ENCODE measurements at regions not wholly inside any gene's neighbourhood (a gene's known extent, or its start where the extent isn't known, plus 50 kb on each side); places are given as distances from the start of the nearest gene placed in this dataset.
"Not testable (repeated sequence)": the region's sequence is repeated elsewhere in the genome, so short reads cannot be mapped to it uniquely, and the experiment has no call there.

DNA sequence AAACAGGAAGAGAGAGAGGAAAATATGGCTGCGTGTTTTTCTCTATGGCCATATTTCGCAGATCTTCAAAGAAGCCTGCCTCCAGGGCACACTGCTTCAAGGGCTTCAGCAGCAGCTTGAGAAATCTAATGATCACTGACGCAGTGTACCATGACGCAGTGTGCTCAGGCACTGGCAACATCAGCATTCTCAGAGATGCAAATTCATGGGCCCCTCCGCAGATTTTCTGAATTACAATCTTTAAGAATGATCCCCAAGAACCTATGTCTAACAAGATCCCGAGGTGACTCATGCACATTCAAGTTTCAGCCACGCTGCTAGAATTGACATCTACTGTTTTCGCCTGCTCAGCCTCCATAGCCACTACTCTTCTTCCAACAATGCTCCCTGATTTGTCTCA lies 143.9 kb upstream of the ZNF366 start:
- no peak for DNase-seq (ENCODE audit: low read depth)

- no peak for DNase-seq (ENCODE audit: low read depth)
Measured at GRCh38 chr5:72649449-72649848, 142.2 kb upstream of the ZNF366 start.

DNA sequence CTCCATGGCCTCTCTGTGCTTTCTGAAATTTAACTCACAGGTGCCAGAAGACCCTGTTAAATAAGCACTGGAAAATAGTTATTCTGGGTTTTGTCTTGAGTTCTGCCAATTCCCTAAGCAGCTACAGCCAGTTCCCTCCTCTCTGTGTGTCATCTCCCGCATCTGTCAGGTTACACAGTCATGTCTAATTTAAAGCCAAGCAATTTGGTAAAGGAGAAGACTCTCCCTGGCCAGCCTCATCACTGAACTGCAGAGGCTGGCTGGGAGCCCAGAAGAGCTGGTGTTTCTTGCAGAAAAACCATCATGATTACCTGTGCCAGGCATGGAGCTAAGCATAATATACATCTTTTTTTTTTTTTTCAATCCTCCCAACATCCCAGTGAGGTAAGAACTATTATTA lies 141.3 kb upstream of the ZNF366 start:
- no peak for DNase-seq (ENCODE audit: low read depth)

DNA sequence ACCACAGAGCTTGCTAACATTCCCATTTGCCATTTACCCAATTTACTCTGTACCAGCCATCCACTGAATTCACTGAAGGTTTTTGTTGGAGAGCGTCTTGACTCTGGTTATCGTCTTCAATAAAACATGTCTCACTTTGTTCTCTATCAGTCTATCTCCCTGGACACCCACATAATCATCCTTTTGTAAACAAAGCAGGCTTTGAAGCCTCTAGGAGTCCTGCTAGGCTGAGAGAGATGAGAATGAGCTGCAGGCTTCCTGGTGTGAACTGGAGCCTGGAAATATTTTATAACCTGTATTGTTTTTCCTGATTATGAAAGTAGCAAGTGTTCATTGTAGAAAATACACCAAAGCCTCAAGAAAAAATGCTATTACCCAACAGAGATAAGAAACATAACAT lies 140.6 kb upstream of the ZNF366 start:
- DNase-seq (ENCODE audit: low read depth): no peak

- DNase-seq (ENCODE audit: low read depth): no peak
Measured at GRCh38 chr5:72646246-72646866, 139.1 kb upstream of the ZNF366 start.

GRCh38 chr5:72645064-72645846 lies 138.0 kb upstream of the ZNF366 start:
- no peak for DNase-seq (ENCODE audit: low read depth)

- no peak for DNase-seq (ENCODE audit: low read depth)
Measured at GRCh38 chr5:72644296-72644695, 137.1 kb upstream of the ZNF366 start.

GRCh38 chr5:72641164-72641563 lies 134.0 kb upstream of the ZNF366 start:
- DNase-seq (ENCODE audit: low read depth): no peak

DNA sequence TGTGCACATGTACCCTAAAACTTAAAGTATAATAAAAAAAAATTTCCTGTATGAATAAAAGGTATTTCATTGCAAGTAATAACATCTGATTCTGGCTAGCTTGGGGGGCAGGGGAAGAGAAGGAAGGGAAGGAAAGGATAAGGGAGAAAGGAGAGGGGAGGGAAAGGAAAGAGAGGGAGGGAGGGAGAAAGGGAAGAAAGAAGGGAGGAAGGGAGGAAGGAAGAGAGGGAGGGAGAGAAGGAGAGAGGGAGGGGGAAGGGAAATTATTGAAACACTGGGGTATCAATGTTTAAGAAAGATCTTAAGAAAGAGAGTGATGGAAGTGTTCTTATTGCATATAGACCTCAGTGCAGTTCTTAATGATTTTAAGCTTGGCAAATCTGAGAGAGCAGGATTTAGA lies 129.8 kb upstream of the ZNF366 start:
- no peak for DNase-seq (ENCODE audit: low read depth)

DNA sequence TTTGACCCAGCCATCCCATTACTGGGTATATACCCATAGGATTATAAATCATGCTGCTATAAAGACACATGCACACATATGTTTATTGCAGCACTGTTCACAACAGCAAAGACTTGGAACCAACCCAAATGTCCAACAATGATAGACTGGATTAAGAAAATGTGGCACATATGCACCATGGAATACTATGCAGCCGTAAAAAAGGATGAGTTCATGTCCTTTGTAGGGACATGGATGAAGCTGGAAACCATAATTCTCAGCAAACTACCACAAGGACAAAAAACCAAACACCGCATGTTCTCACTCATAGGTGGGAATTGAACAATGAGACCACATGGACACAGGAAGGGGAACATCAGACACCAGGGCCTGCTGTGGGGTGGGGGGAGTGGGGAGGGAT lies 129.4 kb upstream of the ZNF366 start:
- not testable (repeated sequence) for DNase-seq (ENCODE audit: low read depth)

DNA sequence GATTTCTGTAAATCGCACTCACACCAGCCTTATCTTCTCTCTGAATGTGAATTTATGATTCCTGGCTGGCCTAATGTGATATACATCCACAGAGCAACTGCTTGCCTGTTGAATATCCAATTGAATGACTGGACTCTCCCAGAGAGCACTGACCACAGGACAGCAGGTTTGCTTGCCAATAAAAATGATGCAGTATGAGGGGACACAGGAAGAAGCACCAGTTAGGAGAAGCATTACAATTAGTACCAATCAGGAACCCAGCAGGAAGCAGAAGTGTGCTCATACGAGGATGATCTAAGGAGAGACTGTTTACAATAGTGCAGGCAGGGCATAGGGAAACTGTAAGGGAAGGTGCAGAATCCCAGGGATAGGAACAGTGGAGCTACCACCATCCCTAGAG lies 127.2 kb upstream of the ZNF366 start:
- no peak for DNase-seq (ENCODE audit: low read depth)

DNA sequence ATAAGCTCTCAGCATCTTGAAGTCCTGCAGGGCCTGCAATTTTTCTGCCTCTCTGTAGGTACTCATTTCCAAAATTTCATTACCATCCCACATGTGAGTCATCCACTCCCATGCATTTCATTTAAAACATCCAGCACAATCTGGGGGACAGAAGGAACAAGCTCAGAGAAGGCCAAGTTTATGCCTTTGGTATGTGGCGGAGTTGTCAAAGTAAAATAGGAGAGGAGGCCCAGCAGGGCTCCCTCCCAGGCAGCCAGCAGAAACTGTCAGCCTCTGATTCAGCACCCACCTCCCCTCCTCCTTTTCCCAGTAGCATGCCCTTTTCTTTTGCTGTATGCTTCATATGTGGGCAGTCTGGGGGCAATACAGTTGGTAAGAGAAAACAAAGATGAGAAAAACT lies 126.4 kb upstream of the ZNF366 start:
- DNase-seq (ENCODE audit: low read depth): no peak

- DNase-seq (ENCODE audit: low read depth): no peak
Measured at GRCh38 chr5:72633041-72633445, 125.8 kb upstream of the ZNF366 start.

- DNase-seq (ENCODE audit: low read depth): no peak
Measured at GRCh38 chr5:72630721-72631120, 123.5 kb upstream of the ZNF366 start.

DNA sequence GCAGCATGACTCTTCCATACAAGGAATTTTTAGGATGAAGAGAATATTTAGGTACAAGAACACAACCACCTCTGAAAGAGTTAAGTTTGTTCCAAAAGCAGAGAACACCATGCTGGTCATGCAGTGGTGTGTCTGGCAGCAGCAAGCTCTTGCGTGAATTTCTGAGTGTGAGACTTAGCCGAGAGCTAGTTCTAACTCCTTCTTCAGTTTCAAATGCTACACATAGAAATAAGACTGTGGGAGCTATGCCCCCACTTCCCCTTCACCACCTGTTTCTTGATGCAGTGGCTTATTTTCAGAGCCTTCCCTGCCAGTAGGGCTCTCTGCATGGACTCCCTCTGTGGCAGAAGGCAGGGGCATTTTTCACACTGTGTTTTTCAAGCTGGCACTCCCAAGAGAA lies 122.9 kb upstream of the ZNF366 start:
- DNase-seq (ENCODE audit: low read depth): no peak

DNA sequence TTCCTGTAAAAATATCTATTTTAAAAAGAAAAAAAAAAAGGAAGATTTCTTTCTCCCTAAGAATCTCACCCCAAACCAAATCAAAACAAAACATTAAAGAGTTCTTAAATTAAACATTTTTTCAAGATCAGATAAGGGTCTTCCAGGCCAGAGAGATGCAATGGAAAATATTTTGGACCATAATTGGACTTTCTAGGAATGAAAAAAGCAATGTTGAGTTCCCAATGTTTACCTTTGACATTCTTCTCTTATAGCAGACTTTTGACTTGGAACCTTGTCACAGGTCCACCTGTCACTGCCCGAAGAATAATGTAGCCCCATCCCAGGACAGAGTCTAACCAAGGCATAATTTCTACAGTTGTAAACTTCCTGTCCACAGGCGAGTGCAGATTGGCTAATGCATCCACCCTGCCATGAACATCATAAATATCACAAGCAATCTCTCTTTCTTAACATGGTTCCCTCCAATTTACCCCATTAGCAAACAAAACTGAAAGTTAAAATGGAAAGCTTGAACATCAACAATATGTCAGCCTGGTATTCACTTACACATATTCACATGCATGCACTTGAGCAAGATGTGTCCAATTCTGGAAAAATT lies 121.7 kb upstream of the ZNF366 start:
- DNase-seq (ENCODE audit: low read depth): no peak

DNA sequence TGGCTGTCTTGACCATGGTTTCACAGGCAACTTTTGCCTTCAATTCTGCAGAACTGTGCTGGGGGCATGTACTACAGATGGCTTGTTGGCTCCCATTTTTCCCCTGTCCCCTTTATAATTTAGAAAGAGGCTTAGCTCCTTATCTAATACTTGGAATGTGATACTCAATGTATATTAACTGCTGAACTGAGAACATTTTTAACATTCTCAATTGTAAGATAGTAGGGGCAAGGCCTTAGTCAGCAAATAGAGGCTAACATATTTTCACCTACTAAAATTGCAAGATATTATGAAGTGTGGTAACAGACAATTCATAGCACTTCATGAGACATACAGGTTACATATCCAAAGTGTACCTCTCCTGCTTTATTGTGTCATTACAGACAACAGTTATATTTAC lies 118.1 kb upstream of the ZNF366 start:
- DNase-seq (ENCODE audit: low read depth): no peak

DNA sequence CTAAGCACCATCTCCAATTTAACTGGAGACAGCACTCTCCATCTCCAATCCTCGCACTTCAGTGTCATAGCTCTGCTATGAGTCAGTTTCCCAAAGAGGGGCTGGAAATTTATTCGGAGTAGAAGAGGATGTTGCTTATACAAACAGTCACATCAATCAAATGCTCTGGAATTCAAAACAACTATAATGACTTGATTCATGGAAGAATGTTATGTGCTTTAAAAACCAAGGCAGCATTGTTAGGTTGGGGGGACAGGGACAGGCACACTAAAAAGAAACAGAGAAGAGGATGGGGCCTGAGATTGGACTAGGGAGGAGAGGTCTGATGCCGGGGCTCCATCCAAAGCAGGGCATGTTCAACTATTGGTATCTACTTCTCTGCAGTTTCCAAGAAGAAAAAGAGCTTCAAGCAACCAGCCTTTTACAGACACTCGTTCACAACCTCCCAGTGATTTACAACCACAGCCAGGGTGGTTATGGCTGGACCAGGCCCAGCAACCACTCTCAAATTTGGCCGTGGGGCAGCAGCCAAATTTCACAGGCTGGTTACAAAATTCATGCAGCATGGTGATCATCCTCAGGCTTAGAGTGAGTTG lies 117.5 kb upstream of the ZNF366 start:
- DNase-seq (ENCODE audit: low read depth): no peak

GRCh38 chr5:72623936-72624335 lies 116.7 kb upstream of the ZNF366 start:
- DNase-seq (ENCODE audit: low read depth): no peak

GRCh38 chr5:72623323-72623722 lies 116.1 kb upstream of the ZNF366 start:
- no peak for DNase-seq (ENCODE audit: low read depth)

DNA sequence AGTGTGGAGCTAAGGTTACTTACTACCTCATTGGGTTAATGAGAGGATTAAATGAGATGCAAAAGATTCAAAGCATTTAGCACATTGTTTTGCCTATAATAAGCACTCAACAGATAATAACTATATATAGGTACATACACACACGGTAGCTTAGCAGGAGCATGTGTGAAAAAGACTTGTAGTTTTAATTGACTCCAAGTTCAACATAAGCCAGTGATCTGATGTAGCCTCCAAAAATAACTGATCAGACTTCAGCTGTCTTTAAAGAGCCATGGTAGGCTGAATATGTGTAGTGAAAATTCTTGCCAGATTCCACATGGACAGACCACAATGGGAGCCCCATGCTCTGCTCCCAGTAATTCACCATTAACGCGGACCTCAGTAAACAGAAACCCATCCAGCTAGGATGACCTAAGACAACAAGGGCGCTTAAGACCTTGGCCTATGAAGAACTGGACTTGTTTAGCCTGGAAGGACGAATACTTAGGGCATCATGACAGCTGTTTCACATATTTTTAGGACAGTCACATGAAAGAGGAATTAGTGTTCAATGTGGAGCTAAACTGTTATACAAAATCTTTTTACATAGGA lies 115.1 kb upstream of the ZNF366 start:
- no peak for DNase-seq (ENCODE audit: low read depth)

- DNase-seq (ENCODE audit: low read depth): no peak
Measured at GRCh38 chr5:72621576-72621975, 114.4 kb upstream of the ZNF366 start.

DNA sequence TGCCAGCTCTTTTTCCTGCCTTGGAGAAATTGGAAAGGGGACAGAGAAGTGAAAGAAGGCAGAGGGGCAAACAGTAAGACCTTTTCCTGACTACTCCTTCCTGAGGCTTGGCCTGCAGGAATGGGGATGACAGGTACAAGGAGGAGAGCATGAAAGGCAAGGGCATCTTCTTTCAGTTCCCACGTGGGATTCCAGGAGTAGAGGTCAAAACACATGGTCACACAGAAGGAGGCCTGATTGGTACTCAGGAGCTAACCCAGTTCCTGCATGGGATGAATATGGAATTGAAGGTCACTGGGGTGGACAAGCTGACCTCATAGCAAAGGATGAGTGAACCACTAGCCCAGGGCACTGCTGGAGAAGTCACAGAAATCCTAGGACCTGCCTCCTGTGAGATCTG lies 112.5 kb upstream of the ZNF366 start:
- DNase-seq (ENCODE audit: low read depth): no peak

Data from stimulated activated CD8-positive, alpha-beta memory T cell treated with anti-CD3 and anti-CD28 coated beads, Interleukin-7, amount 100 ng/mL, for 24 hours (primary cell).